ENCODE measurements at regions not wholly inside any gene's neighbourhood (a gene's known extent, or its start where the extent isn't known, plus 50 kb on each side); places are given as distances from the start of the nearest gene placed in this dataset.
"Not testable (repeated sequence)": the region's sequence is repeated elsewhere in the genome, so short reads cannot be mapped to it uniquely, and the experiment has no call there.

- not testable (repeated sequence) for H3K4me3 ChIP-seq (ENCODE audit: low read depth, low read length); DNase-seq (ENCODE audit: low read depth)
Observed at GRCh38 chr21:31819692-31820091, 53.1 kb upstream of the HUNK start.

- not testable (repeated sequence) for DNase-seq (ENCODE audit: low read depth); H3K4me3 ChIP-seq (ENCODE audit: low read depth, low read length)
Observed at GRCh38 chr21:31814356-31814755, 58.5 kb upstream of the HUNK start.

- no peak for DNase-seq (ENCODE audit: low read depth)
- no peak for TF ChIP-seq CTCF (IDR thresholded peaks at IDR 0.05; ENCODE audit: low read depth, low read length, missing control alignments)
- H3K4me3 ChIP-seq (ENCODE audit: low read depth, low read length), result no peak overlapping the region
Observed at GRCh38 chr21:31813862-31814261, 59.0 kb upstream of the HUNK start.

- no peak overlapping the region for H3K4me3 ChIP-seq (ENCODE audit: low read depth, low read length)
- TF ChIP-seq CTCF (IDR thresholded peaks at IDR 0.05; ENCODE audit: low read depth, low read length, missing control alignments), result no peak
- no peak for DNase-seq (ENCODE audit: low read depth)
Observed at GRCh38 chr21:31804008-31804394, 68.8 kb upstream of the HUNK start.

- no peak overlapping the region for H3K4me3 ChIP-seq (ENCODE audit: low read depth, low read length)
- no peak for TF ChIP-seq CTCF (IDR thresholded peaks at IDR 0.05; ENCODE audit: low read depth, low read length, missing control alignments)
- no peak for DNase-seq (ENCODE audit: low read depth)
Observed at GRCh38 chr21:31803039-31804007, 69.5 kb upstream of the HUNK start.

GRCh38 chr21:31802331-31802730, 70.4 kb upstream of the SCAF4 start:
- no peak overlapping the region for H3K4me3 ChIP-seq (ENCODE audit: low read depth, low read length)
- TF ChIP-seq CTCF (IDR thresholded peaks at IDR 0.05; ENCODE audit: low read depth, low read length, missing control alignments), result no peak
- DNase-seq (ENCODE audit: low read depth), result no peak

GRCh38 chr21:31801551-31802219, 69.8 kb upstream of the SCAF4 start:
- DNase-seq (ENCODE audit: low read depth), result no peak
- no peak for TF ChIP-seq CTCF (IDR thresholded peaks at IDR 0.05; ENCODE audit: low read depth, low read length, missing control alignments)
- H3K4me3 ChIP-seq (ENCODE audit: low read depth, low read length), result no peak overlapping the region
